Stomach (tissue), 4 donors: ENCODE measurements at regions not wholly inside any gene's neighbourhood (a gene's known extent, or its start where the extent isn't known, plus 50 kb on each side); places are given as distances from the start of the nearest gene placed in this dataset.

Experiments used
- EP300 ChIP-seq: sonication (generic); formaldehyde crosslinking; IDR thresholded peaks from one replicate; pipeline ENCODE4 v1.6.1; 2017; ENCODE audit warnings: antibody characterized with exemption
- POLR2AphosphoS5 ChIP-seq, 3 donors: sonication (generic); formaldehyde crosslinking; IDR thresholded peaks; one replicate each; pipeline ENCODE4 v1.6.1; 2016; ENCODE audit warnings: antibody characterized with exemption in 3 of 3
- TF ChIP-seq, protein P1 (sequence below), 7 experiments: fragments of 450-650 bp in 4 of 7; fragments of 200-600 bp in 3 of 7; sonication (generic) in 3 of 7; IDR thresholded peaks; one replicate each; pipeline ENCODE4 v1.5.1; 2016 to 2019; ENCODE audit warnings: antibody characterized with exemption in 7 of 7, control low read depth in 2 of 7, mild to moderate bottlenecking in 1 of 7

DNA sequence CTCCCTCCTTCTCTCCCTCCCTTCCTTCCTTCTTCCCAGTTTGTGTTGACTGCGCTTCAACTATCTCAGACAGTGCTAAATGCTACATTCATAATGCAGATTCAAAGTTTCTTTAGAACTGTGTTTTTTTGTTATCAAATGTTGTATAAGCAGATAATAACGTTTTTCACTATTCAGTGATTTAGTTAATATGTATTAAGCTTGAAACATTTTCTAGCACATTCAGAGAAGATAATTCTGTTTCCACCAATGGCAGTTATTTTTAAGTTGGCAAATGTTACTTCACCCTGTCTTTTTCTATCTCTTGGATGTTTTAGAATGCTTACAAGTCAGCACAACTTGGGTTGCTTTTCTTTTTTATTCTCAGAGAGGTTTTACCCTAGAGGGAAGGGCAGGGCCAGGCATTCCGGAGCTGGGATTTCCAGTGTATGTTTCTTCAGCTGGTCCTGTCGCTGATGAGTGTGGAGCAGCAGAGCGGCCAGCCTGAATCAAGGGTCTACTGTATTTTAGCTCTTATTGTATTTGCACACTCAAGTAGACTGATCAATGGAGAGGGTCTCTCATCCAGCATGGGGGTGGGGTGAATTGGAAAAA lies 162.3 kb upstream of the ARHGAP20 start:
- TF ChIP-seq, protein P1, sequence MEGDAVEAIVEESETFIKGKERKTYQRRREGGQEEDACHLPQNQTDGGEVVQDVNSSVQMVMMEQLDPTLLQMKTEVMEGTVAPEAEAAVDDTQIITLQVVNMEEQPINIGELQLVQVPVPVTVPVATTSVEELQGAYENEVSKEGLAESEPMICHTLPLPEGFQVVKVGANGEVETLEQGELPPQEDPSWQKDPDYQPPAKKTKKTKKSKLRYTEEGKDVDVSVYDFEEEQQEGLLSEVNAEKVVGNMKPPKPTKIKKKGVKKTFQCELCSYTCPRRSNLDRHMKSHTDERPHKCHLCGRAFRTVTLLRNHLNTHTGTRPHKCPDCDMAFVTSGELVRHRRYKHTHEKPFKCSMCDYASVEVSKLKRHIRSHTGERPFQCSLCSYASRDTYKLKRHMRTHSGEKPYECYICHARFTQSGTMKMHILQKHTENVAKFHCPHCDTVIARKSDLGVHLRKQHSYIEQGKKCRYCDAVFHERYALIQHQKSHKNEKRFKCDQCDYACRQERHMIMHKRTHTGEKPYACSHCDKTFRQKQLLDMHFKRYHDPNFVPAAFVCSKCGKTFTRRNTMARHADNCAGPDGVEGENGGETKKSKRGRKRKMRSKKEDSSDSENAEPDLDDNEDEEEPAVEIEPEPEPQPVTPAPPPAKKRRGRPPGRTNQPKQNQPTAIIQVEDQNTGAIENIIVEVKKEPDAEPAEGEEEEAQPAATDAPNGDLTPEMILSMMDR (IDR thresholded peaks at IDR 0.05): no peak
- TF ChIP-seq EP300 (no peak), POLR2AphosphoS5 (IDR thresholded peaks at IDR 0.05) (no peak)
